C1 segment of cervical spinal cord (tissue), 14 donors: ENCODE measurements at regions not wholly inside any gene's neighbourhood (a gene's known extent, or its start where the extent isn't known, plus 50 kb on each side); places are given as distances from the start of the nearest gene placed in this dataset.

Experiments
- DNase-seq, 14 donors: peaks; one replicate each; lab custom pipeline; 2025; lab: John Stamatoyannopoulos, UW

- DNase-seq: no peak
These were observed 61.4 kb upstream of the NR3C1 start for GRCh38 chr5:143464723-143465490.

GRCh38 chr5:143462431-143462830, 58.9 kb upstream of the NR3C1 start:
- no peak for DNase-seq

GRCh38 chr5:143459433-143459832, 55.9 kb upstream of the NR3C1 start:
- no peak for DNase-seq

GRCh38 chr5:143456952-143457547, 53.6 kb upstream of the NR3C1 start:
- DNase-seq: no peak

- DNase-seq: no peak
These were observed 51.5 kb upstream of the NR3C1 start for GRCh38 chr5:143454936-143455516.

GRCh38 chr5:143453720-143454119, 50.2 kb upstream of the NR3C1 start:
- DNase-seq: no peak
